OCI-LY7 (cell line): ENCODE measurements at regions not wholly inside any gene's neighbourhood (a gene's known extent, or its start where the extent isn't known, plus 50 kb on each side); places are given as distances from the start of the nearest gene placed in this dataset.

Experiments
- EZH2phosphoT487 ChIP-seq: fragments of 200-600 bp; sonication (generic); IDR thresholded peaks from 2 replicates; pipeline ENCODE4 v1.6.1; 2018; ENCODE audit warnings: low read depth, borderline replicate concordance, mild to moderate bottlenecking, mixed run types, antibody characterized with exemption, low read length, moderate library complexity, mixed read lengths
- TF ChIP-seq, protein P1 (sequence below): fragments of 200-600 bp; sonication (generic); conservative IDR thresholded peaks from 2 replicates; pipeline ENCODE4 v1.5.1; 2014; ENCODE audit warnings: mild to moderate bottlenecking, antibody characterized with exemption, low read length, moderate library complexity, mixed read lengths

- TF ChIP-seq, protein P1, sequence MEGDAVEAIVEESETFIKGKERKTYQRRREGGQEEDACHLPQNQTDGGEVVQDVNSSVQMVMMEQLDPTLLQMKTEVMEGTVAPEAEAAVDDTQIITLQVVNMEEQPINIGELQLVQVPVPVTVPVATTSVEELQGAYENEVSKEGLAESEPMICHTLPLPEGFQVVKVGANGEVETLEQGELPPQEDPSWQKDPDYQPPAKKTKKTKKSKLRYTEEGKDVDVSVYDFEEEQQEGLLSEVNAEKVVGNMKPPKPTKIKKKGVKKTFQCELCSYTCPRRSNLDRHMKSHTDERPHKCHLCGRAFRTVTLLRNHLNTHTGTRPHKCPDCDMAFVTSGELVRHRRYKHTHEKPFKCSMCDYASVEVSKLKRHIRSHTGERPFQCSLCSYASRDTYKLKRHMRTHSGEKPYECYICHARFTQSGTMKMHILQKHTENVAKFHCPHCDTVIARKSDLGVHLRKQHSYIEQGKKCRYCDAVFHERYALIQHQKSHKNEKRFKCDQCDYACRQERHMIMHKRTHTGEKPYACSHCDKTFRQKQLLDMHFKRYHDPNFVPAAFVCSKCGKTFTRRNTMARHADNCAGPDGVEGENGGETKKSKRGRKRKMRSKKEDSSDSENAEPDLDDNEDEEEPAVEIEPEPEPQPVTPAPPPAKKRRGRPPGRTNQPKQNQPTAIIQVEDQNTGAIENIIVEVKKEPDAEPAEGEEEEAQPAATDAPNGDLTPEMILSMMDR, result no peak
- no peak for TF ChIP-seq EZH2phosphoT487
Observed at GRCh38 chr1:30009720-30010119, 713.7 kb downstream of the MATN1 start.
